MM.1S (cell line): ENCODE measurements at regions not wholly inside any gene's neighbourhood (a gene's known extent, or its start where the extent isn't known, plus 50 kb on each side); places are given as distances from the start of the nearest gene placed in this dataset.

Experiments used
- EZH2 ChIP-seq: fragments of 300-600 bp; sonication (generic); optimal IDR thresholded peaks from 2 replicates; pipeline ENCODE3; 2017; ENCODE audit warnings: low read depth, mild to moderate bottlenecking, antibody characterized with exemption, low read length, mixed read lengths
- TF ChIP-seq, protein P1 (sequence below): fragments of 300-600 bp; sonication (generic); IDR thresholded peaks from 2 replicates; pipeline ENCODE4 v1.5.1; 2016; ENCODE audit warnings: antibody characterized with exemption, low read length, mixed read lengths

- TF ChIP-seq, protein P1, sequence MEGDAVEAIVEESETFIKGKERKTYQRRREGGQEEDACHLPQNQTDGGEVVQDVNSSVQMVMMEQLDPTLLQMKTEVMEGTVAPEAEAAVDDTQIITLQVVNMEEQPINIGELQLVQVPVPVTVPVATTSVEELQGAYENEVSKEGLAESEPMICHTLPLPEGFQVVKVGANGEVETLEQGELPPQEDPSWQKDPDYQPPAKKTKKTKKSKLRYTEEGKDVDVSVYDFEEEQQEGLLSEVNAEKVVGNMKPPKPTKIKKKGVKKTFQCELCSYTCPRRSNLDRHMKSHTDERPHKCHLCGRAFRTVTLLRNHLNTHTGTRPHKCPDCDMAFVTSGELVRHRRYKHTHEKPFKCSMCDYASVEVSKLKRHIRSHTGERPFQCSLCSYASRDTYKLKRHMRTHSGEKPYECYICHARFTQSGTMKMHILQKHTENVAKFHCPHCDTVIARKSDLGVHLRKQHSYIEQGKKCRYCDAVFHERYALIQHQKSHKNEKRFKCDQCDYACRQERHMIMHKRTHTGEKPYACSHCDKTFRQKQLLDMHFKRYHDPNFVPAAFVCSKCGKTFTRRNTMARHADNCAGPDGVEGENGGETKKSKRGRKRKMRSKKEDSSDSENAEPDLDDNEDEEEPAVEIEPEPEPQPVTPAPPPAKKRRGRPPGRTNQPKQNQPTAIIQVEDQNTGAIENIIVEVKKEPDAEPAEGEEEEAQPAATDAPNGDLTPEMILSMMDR = no peak
- no peak for TF ChIP-seq EZH2
Observed at GRCh38 chr13:83214452-83214851, 667.8 kb downstream of the SLITRK1 start.
